ENCODE measurements at regions not wholly inside any gene's neighbourhood (a gene's known extent, or its start where the extent isn't known, plus 50 kb on each side); places are given as distances from the start of the nearest gene placed in this dataset.

- H3K4me3 ChIP-seq (replicated peaks in 1 of 3; ENCODE audit: insufficient read depth in 1 of 3, low read depth in 1 of 3, low read length in 3 of 3) = no peak overlapping the region
- H4K20me1 ChIP-seq (replicated peaks; ENCODE audit: control insufficient read depth, extremely low read depth, insufficient read depth, low read length) = no peaks in the 10 kb centered on the region
- CTCF ChIA-PET = interaction anchor here (1.2 to 1.7 kb wide), 2 partner anchors 11 to 36 kb away, joined by 6 to 7 read pairs; no protein-coding TSS in a partner anchor
- H3K9me1 ChIP-seq (replicated peaks; ENCODE audit: control insufficient read depth, extremely low read depth, insufficient read depth, low read length) = no peaks in the 10 kb centered on the region
- no TSS peak for BruUV-seq (replicated peaks)
- no peak overlapping the region for H3K9ac ChIP-seq (replicated peaks; ENCODE audit: extremely low read depth, insufficient read depth, low read length)
- no peaks in the 10 kb centered on the region for H3K36me3 ChIP-seq (ENCODE audit: control insufficient read depth in 2 of 2, extremely low read depth in 1 of 2, insufficient read depth in 2 of 2, low read length in 2 of 2)
- intact Hi-C loops (cut with micrococcal nuclease) = no loop called here
- no peak overlapping the region for H2AFZ ChIP-seq (ENCODE audit: low read depth, low read length)
- H3K4me1 ChIP-seq (ENCODE audit: control insufficient read depth, extremely low read depth, insufficient read depth, low read length) = peaks cover 6% of the 10 kb centered on the region
- H3K4me2 ChIP-seq (ENCODE audit: insufficient read depth, low read length) = no peak overlapping the region
- dilution Hi-C loops (cut with MboI; ENCODE audit: extremely low pct_ligation_motif_present, low sequenced_read_pairs) = no loop called here
- FAIRE-seq (no peak), DNase-seq (ENCODE audit: low read depth, low spot score) (no peak)
- H3K27me3 ChIP-seq (ENCODE audit: control insufficient read depth in 2 of 2, insufficient read depth in 2 of 2, low read length in 2 of 2) = no peaks in the 10 kb centered on the region
- TF ChIP-seq POLR2AphosphoS5 (IDR thresholded peaks at IDR 0.05; ENCODE audit: insufficient read depth, low read depth, low read length) (no peak), EZH2 (IDR thresholded peaks at IDR 0.05; ENCODE audit: borderline replicate concordance, low read depth, low read length, severe bottlenecking) (no peak), JUN (IDR thresholded peaks at IDR 0.05; ENCODE audit: borderline replicate concordance, insufficient read depth, insufficient read length, low read depth) (no peak), MAX (IDR thresholded peaks at IDR 0.05; ENCODE audit: insufficient read depth, insufficient read length) (no peak), GATA2 (IDR thresholded peaks at IDR 0.05; ENCODE audit: insufficient read depth, insufficient read length, low read depth, low read length) (no peak), CTCF (IDR thresholded peaks at IDR 0.05; ENCODE audit: extremely low read depth in 1 of 2, insufficient read depth in 1 of 2, low read depth in 1 of 2, low read length in 2 of 2) (no peak), POLR2A (IDR thresholded peaks at IDR 0.05; ENCODE audit: low read depth, low read length) (no peak), MYC (IDR thresholded peaks at IDR 0.05; ENCODE audit: low read depth, low read length) (no peak), FOS (IDR thresholded peaks at IDR 0.05; ENCODE audit: borderline replicate concordance, insufficient read depth, low read length) (no peak)
- H3K9me3 ChIP-seq (replicated peaks; ENCODE audit: control insufficient read depth, insufficient read depth, low read length) = no peaks in the 10 kb centered on the region
- no peak overlapping the region for H3K27ac ChIP-seq (ENCODE audit: insufficient read depth, low read depth, low read length)
- H3K79me2 ChIP-seq (ENCODE audit: control insufficient read depth, insufficient read depth, low read length) = no peaks in the 10 kb centered on the region
- POLR2A ChIA-PET = no interaction called here
These were observed 129.1 kb upstream of the UMPS start for GRCh38 chr3:124601190-124601589.
